Fibroblast of villous mesenchyme (primary cell): ENCODE measurements at regions not wholly inside any gene's neighbourhood (a gene's known extent, or its start where the extent isn't known, plus 50 kb on each side); places are given as distances from the start of the nearest gene placed in this dataset.

Experiments used
- DNase-seq: peaks from one replicate; pipeline ENCODE4 v3.0.0-alpha.2; 2010; ENCODE audit warnings: low read depth
- H3K4me3 ChIP-seq: 2 replicates; pipeline ENCODE4 v1.5.1; 2011; ENCODE audit warnings: low read depth, mild to moderate bottlenecking, low read length
- CTCF ChIP-seq: IDR thresholded peaks from 2 replicates; pipeline ENCODE4 v1.5.1; 2012; ENCODE audit warnings: low read depth, mild to moderate bottlenecking, low read length; ENCODE audit not compliant: insufficient read depth

GRCh38 chr5:33228149-33228548, 212.6 kb upstream of the TARS1 start:
- H3K4me3 ChIP-seq, result no peak overlapping the region
- TF ChIP-seq CTCF, result no peak
- DNase-seq, result no peak

- TF ChIP-seq CTCF, result no peak
- no peak overlapping the region for H3K4me3 ChIP-seq
- DNase-seq, result no peak
Observed at GRCh38 chr5:33229216-33229615, 211.5 kb upstream of the TARS1 start.

- H3K4me3 ChIP-seq, result no peak overlapping the region
- no peak for TF ChIP-seq CTCF
- no peak for DNase-seq
Observed at GRCh38 chr5:33230467-33231078, 210.2 kb upstream of the TARS1 start.

GRCh38 chr5:33231214-33231710, 209.5 kb upstream of the TARS1 start:
- TF ChIP-seq CTCF, result no peak

GRCh38 chr5:33231935-33232334, 208.8 kb upstream of the TARS1 start:
- TF ChIP-seq CTCF, result no peak
- DNase-seq, result peak; percentile 46
- no peak overlapping the region for H3K4me3 ChIP-seq

More at GRCh38 chr5:33231214-33231710, 209.5 kb upstream of the TARS1 start:
- H3K4me3 ChIP-seq, result no peak overlapping the region
- DNase-seq, result peak; percentile 3

GRCh38 chr5:33232731-33233505, 207.8 kb upstream of the TARS1 start:
- no peak for TF ChIP-seq CTCF
- no peak overlapping the region for H3K4me3 ChIP-seq
- peak; percentile 27 for DNase-seq

GRCh38 chr5:33235304-33235703, 205.5 kb upstream of the TARS1 start:
- DNase-seq, result no peak
- no peak for TF ChIP-seq CTCF
- no peak overlapping the region for H3K4me3 ChIP-seq
